A549 (cell line): ENCODE measurements at regions not wholly inside any gene's neighbourhood (a gene's known extent, or its start where the extent isn't known, plus 50 kb on each side); places are given as distances from the start of the nearest gene placed in this dataset.
"Not testable (repeated sequence)": the region's sequence is repeated elsewhere in the genome, so short reads cannot be mapped to it uniquely, and the experiment has no call there.

Source experiments
- ATAC-seq, 2 experiments: fragments of 200-7000 bp in 1 of 2; fragments of >200 bp in 1 of 2; cut with Nextera tagmentation in 1 of 2; cut with Tn5 transposase in 1 of 2; 3 replicates each; pipeline versions ENCODE4 v1.8.0 to v1.9.1; 2018 to 2020; ENCODE audit warnings: mild to moderate bottlenecking in 1 of 2, moderate library complexity in 1 of 2
- CTCF ChIA-PET: fragments of 300-600 bp; sonication (Branson Sonifier 250); formaldehyde crosslinking; extraction: SDS; loops from one replicate; lab custom pipeline; 2021; ENCODE audit warnings: antibody characterized with exemption, inconsistent platforms; lab: Yijun Ruan, JAX
- POLR2A ChIA-PET: fragments of 350-600 bp; formaldehyde crosslinking; extraction: SDS; loops from one replicate; lab custom pipeline; 2021; ENCODE audit warnings: antibody characterized with exemption, inconsistent platforms; lab: Yijun Ruan, JAX
- DNase-seq, 2 experiments: peaks; one replicate each; pipeline versions ENCODE4 v3.0.0 to v3.0.0-alpha.2; 2011 to 2016; ENCODE audit warnings: low read depth in 1 of 2, low spot score in 1 of 2
- FAIRE-seq: peaks from 2 replicates; lab custom pipeline; 2011; peaks lifted over from hg19 to GRCh38; lab: Jason Lieb, UNC
- H3K27ac ChIP-seq, 2 experiments: fragments of >200 bp; sonication (Bioruptor Twin); formaldehyde crosslinking; 3 replicates each; pipeline ENCODE4 v1.5.1; 2016 to 2017
- H3K4me1 ChIP-seq: fragments of >200 bp; sonication (Bioruptor Twin); formaldehyde crosslinking; 3 replicates; pipeline ENCODE4 v1.6.1; 2016
- H3K4me2 ChIP-seq: fragments of >200 bp; sonication (Bioruptor Twin); formaldehyde crosslinking; 3 replicates; pipeline ENCODE4 v1.6.1; 2016
- H3K4me3 ChIP-seq: fragments of >200 bp; sonication (Bioruptor Twin); formaldehyde crosslinking; 3 replicates; pipeline ENCODE4 v1.5.1; 2016
- H3K9me3 ChIP-seq: fragments of >200 bp; sonication (Bioruptor Twin); formaldehyde crosslinking; 3 replicates; pipeline ENCODE4 v1.6.1; 2016
- ATOH8 ChIP-seq: fragments of 250-450 bp; sonication (Bioruptor Pico); IDR thresholded peaks from 2 replicates; pipeline ENCODE4 v1.5.0; 2020; ENCODE audit warnings: low read depth, mild to moderate bottlenecking, moderate library complexity
- BCL3 ChIP-seq: fragments of >200 bp; sonication (Bioruptor Twin); formaldehyde crosslinking; IDR thresholded peaks from 3 replicates; pipeline ENCODE4 v1.6.1; 2016
- BHLHE40 ChIP-seq: IDR thresholded peaks from 2 replicates; pipeline ENCODE4 v1.6.1; 2012; ENCODE audit warnings: low read depth, low read length, inconsistent platforms
- CBX2 ChIP-seq: fragments of 200-600 bp; sonication (generic); IDR thresholded peaks from 2 replicates; pipeline ENCODE4 v1.6.1; 2016; ENCODE audit warnings: low read depth, mild to moderate bottlenecking, borderline replicate concordance
- ELK1 ChIP-seq: fragments of 150-350 bp; IDR thresholded peaks from 2 replicates; pipeline ENCODE4 v1.6.1; 2014; ENCODE audit warnings: low read depth, mild to moderate bottlenecking, low read length
- EP300 ChIP-seq, 2 experiments: fragments of >200 bp; sonication (Bioruptor Twin); formaldehyde crosslinking; IDR thresholded peaks; 2 replicates in 1 of 2; 3 replicates in 1 of 2; pipeline ENCODE4 v1.6.1; 2016 to 2017
- ESRRA ChIP-seq: fragments of 150-350 bp; IDR thresholded peaks from 2 replicates; pipeline ENCODE4 v1.6.1; 2014; ENCODE audit warnings: mild to moderate bottlenecking, low read length, borderline replicate concordance
- FOXS1 ChIP-seq: fragments of 250-450 bp; sonication (Bioruptor Pico); IDR thresholded peaks from 2 replicates; pipeline ENCODE4 v1.5.0; 2020; ENCODE audit warnings: mild to moderate bottlenecking, moderate library complexity
- HOXA7 ChIP-seq: fragments of 250-450 bp; sonication (Bioruptor Pico); IDR thresholded peaks from 2 replicates; pipeline ENCODE4 v1.5.0; 2020; ENCODE audit warnings: mild to moderate bottlenecking, moderate library complexity
- MAFK ChIP-seq: fragments of 450-650 bp; IDR thresholded peaks from 2 replicates; pipeline ENCODE4 v1.6.1; 2014; ENCODE audit not compliant: partially characterized antibody
- MYC ChIP-seq: IDR thresholded peaks from 2 replicates; pipeline ENCODE4 v1.6.1; 2012; ENCODE audit warnings: mild to moderate bottlenecking, inconsistent platforms, low read length, improper control_type of control experiment, borderline replicate concordance
- NR3C1 ChIP-seq: fragments of >200 bp; sonication (Bioruptor Twin); formaldehyde crosslinking; IDR thresholded peaks from 3 replicates; pipeline ENCODE4 v1.6.1; 2017
- RAD21 ChIP-seq, 2 experiments: fragments of >200 bp in 1 of 2; sonication (Bioruptor Twin) in 1 of 2; formaldehyde crosslinking in 1 of 2; IDR thresholded peaks in 1 of 2; conservative IDR thresholded peaks in 1 of 2; 2 replicates in 1 of 2; 3 replicates in 1 of 2; pipeline ENCODE4 v1.6.1; 2012 to 2018; ENCODE audit warnings: inconsistent platforms in 1 of 2
- RARB ChIP-seq: fragments of 250-450 bp; sonication (Bioruptor Pico); IDR thresholded peaks from 2 replicates; pipeline ENCODE4 v1.8.0; 2021; ENCODE audit warnings: mild to moderate bottlenecking, moderate library complexity
- SMC3 ChIP-seq: fragments of >200 bp; sonication (Bioruptor Twin); formaldehyde crosslinking; IDR thresholded peaks from 3 replicates; pipeline ENCODE4 v1.6.1; 2018; ENCODE audit warnings: inconsistent platforms
- TP53 ChIP-seq: fragments of 250-450 bp; sonication (Bioruptor Pico); IDR thresholded peaks from 2 replicates; pipeline ENCODE4 v1.5.0; 2021; ENCODE audit warnings: mild to moderate bottlenecking, moderate library complexity
- USF2 ChIP-seq: fragments of 450-650 bp; IDR thresholded peaks from 2 replicates; pipeline ENCODE4 v1.6.1; 2014; ENCODE audit warnings: antibody characterized with exemption
- ZC3H11A ChIP-seq: fragments of 450-650 bp; IDR thresholded peaks from 2 replicates; pipeline ENCODE4 v1.6.1; 2014; ENCODE audit warnings: antibody characterized with exemption, mild to moderate bottlenecking
- ZFP36 ChIP-seq: fragments of 450-650 bp; IDR thresholded peaks from 2 replicates; pipeline ENCODE4 v1.6.1; 2014; ENCODE audit warnings: borderline replicate concordance; ENCODE audit not compliant: partially characterized antibody
- ZNF302 ChIP-seq: fragments of 250-450 bp; sonication (Bioruptor Pico); IDR thresholded peaks from 2 replicates; pipeline ENCODE4 v1.9.0; 2021; ENCODE audit warnings: inconsistent platforms, mild to moderate bottlenecking, moderate library complexity
- ZSCAN20 ChIP-seq: fragments of 250-450 bp; sonication (Bioruptor Pico); IDR thresholded peaks from 2 replicates; pipeline ENCODE4 v1.8.0; 2022; ENCODE audit warnings: mild to moderate bottlenecking, moderate library complexity
- WGBS: methylation state at CpG from one replicate; pipeline ENCODE4 v1.1.6; 2017; ENCODE audit errors: missing lambda C conversion rate; 5-methylcytosine and 5-hydroxymethylcytosine counted together

GRCh38 chr3:67248726-67249125 is 250.6 kb downstream of the KBTBD8 start:
- 7% methylated on average over 3 of the region's 3 CpGs for WGBS
- no peak for ATAC-seq
- DNase-seq = no peak
- no peak for TF ChIP-seq USF2
- no peak for TF ChIP-seq ZFP36
- no peak for TF ChIP-seq RARB (CRISPR knock-in tag)
- TF ChIP-seq NR3C1 = no peak
- no peak for TF ChIP-seq ATOH8 (CRISPR knock-in tag)
- no peak for TF ChIP-seq BHLHE40
- no peak for TF ChIP-seq ZC3H11A
- TF ChIP-seq BCL3 = no peak
- TF ChIP-seq ZSCAN20 (CRISPR knock-in tag) = no peak
- no peak for TF ChIP-seq EP300 (IDR thresholded peaks at IDR 0.05)
- TF ChIP-seq ZNF302 (CRISPR knock-in tag) = no peak
- no peak for TF ChIP-seq HOXA7
- TF ChIP-seq TP53 = no peak
- no peak for TF ChIP-seq FOXS1
- TF ChIP-seq RAD21 (conservative IDR thresholded peaks at IDR 0.05 in 1 of 2, IDR thresholded peaks at IDR 0.05 in 1 of 2) = no peak
- TF ChIP-seq MAFK = no peak
- no peaks in the 10 kb centered on the region for H3K9me3 ChIP-seq
- H3K4me2 ChIP-seq = no peak overlapping the region
- no peaks in the 10 kb centered on the region for H3K4me1 ChIP-seq
- FAIRE-seq = no peak
- POLR2A ChIA-PET = no interaction called here
- H3K4me3 ChIP-seq = no peak overlapping the region
- CTCF ChIA-PET = no interaction called here
- no peak overlapping the region for H3K27ac ChIP-seq

- CTCF ChIA-PET, ATAC-seq, H3K9me3 ChIP-seq, FAIRE-seq, POLR2A ChIA-PET, H3K4me1 ChIP-seq, H3K27ac ChIP-seq, H3K4me3 ChIP-seq, H3K4me2 ChIP-seq, DNase-seq: not testable (repeated sequence)
- WGBS = 0% methylated on average over 1 of the region's 1 CpG
These were observed 254.8 kb downstream of the KBTBD8 start for GRCh38 chr3:67252906-67253305.

GRCh38 chr3:67278015-67278618 is 280.0 kb downstream of the KBTBD8 start:
- TF ChIP-seq CBX2 = no peak
- FAIRE-seq (no peak), ATAC-seq (no peak), DNase-seq (no peak)
- Histone ChIP-seq H3K4me1 (no peaks in the 10 kb centered on the region), H3K4me3 (no peak overlapping the region), H3K27ac (no peak overlapping the region), H3K9me3 (no peaks in the 10 kb centered on the region), H3K4me2 (no peak overlapping the region)
- ChIA-PET CTCF (no interaction called here), POLR2A (no interaction called here)
- 44% methylated on average over 3 of the region's 3 CpGs for WGBS

GRCh38 chr3:67286586-67286985 is 288.5 kb downstream of the KBTBD8 start:
- Histone ChIP-seq H3K27ac (no peak overlapping the region), H3K4me2 (no peak overlapping the region), H3K9me3 (no peaks in the 10 kb centered on the region), H3K4me3 (no peak overlapping the region), H3K4me1 (no peaks in the 10 kb centered on the region)
- FAIRE-seq (no peak), ATAC-seq (no peak), DNase-seq (no peak)
- no peak for TF ChIP-seq SMC3
- no peak for TF ChIP-seq MYC
- no peak for TF ChIP-seq ELK1
- TF ChIP-seq ESRRA = no peak
- ChIA-PET CTCF (no interaction called here), POLR2A (no interaction called here)
- WGBS = 68% methylated on average over 2 of the region's 2 CpGs
